ENCODE measurements at regions not wholly inside any gene's neighbourhood (a gene's known extent, or its start where the extent isn't known, plus 50 kb on each side); places are given as distances from the start of the nearest gene placed in this dataset.

DNA sequence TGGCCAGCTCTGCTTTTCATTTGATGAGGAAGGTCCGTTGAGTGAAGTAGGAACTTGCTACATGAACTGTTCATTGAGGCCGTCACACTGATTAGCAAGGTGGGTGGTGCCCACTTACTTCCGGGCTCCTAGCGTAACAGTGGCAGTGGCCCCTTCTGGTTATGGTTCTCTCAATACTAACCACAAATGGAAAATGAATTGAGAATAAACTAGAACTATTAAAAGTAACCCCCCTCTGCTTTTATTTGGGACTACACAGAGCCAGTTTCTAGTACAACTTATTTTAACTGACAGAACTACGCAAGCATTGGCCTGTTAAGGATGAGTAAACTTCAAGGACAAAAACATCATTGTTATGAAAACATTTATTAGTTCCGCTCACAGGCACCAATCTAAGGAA, 519.1 kb downstream of the INHBA start:
- TF ChIP-seq RAD21 (IDR thresholded peaks at IDR 0.05 in 1 of 2, conservative IDR thresholded peaks at IDR 0.05 in 1 of 2; ENCODE audit: low read depth in 2 of 2, low read length in 2 of 2), result no peak
- no peak for TF ChIP-seq ZNF274 (IDR thresholded peaks at IDR 0.05; ENCODE audit: borderline replicate concordance, extremely low read depth, low read length)
- no peak for TF ChIP-seq TEAD4 (IDR thresholded peaks at IDR 0.05; ENCODE audit: low read depth, low read length)
- TF ChIP-seq, protein P1, sequence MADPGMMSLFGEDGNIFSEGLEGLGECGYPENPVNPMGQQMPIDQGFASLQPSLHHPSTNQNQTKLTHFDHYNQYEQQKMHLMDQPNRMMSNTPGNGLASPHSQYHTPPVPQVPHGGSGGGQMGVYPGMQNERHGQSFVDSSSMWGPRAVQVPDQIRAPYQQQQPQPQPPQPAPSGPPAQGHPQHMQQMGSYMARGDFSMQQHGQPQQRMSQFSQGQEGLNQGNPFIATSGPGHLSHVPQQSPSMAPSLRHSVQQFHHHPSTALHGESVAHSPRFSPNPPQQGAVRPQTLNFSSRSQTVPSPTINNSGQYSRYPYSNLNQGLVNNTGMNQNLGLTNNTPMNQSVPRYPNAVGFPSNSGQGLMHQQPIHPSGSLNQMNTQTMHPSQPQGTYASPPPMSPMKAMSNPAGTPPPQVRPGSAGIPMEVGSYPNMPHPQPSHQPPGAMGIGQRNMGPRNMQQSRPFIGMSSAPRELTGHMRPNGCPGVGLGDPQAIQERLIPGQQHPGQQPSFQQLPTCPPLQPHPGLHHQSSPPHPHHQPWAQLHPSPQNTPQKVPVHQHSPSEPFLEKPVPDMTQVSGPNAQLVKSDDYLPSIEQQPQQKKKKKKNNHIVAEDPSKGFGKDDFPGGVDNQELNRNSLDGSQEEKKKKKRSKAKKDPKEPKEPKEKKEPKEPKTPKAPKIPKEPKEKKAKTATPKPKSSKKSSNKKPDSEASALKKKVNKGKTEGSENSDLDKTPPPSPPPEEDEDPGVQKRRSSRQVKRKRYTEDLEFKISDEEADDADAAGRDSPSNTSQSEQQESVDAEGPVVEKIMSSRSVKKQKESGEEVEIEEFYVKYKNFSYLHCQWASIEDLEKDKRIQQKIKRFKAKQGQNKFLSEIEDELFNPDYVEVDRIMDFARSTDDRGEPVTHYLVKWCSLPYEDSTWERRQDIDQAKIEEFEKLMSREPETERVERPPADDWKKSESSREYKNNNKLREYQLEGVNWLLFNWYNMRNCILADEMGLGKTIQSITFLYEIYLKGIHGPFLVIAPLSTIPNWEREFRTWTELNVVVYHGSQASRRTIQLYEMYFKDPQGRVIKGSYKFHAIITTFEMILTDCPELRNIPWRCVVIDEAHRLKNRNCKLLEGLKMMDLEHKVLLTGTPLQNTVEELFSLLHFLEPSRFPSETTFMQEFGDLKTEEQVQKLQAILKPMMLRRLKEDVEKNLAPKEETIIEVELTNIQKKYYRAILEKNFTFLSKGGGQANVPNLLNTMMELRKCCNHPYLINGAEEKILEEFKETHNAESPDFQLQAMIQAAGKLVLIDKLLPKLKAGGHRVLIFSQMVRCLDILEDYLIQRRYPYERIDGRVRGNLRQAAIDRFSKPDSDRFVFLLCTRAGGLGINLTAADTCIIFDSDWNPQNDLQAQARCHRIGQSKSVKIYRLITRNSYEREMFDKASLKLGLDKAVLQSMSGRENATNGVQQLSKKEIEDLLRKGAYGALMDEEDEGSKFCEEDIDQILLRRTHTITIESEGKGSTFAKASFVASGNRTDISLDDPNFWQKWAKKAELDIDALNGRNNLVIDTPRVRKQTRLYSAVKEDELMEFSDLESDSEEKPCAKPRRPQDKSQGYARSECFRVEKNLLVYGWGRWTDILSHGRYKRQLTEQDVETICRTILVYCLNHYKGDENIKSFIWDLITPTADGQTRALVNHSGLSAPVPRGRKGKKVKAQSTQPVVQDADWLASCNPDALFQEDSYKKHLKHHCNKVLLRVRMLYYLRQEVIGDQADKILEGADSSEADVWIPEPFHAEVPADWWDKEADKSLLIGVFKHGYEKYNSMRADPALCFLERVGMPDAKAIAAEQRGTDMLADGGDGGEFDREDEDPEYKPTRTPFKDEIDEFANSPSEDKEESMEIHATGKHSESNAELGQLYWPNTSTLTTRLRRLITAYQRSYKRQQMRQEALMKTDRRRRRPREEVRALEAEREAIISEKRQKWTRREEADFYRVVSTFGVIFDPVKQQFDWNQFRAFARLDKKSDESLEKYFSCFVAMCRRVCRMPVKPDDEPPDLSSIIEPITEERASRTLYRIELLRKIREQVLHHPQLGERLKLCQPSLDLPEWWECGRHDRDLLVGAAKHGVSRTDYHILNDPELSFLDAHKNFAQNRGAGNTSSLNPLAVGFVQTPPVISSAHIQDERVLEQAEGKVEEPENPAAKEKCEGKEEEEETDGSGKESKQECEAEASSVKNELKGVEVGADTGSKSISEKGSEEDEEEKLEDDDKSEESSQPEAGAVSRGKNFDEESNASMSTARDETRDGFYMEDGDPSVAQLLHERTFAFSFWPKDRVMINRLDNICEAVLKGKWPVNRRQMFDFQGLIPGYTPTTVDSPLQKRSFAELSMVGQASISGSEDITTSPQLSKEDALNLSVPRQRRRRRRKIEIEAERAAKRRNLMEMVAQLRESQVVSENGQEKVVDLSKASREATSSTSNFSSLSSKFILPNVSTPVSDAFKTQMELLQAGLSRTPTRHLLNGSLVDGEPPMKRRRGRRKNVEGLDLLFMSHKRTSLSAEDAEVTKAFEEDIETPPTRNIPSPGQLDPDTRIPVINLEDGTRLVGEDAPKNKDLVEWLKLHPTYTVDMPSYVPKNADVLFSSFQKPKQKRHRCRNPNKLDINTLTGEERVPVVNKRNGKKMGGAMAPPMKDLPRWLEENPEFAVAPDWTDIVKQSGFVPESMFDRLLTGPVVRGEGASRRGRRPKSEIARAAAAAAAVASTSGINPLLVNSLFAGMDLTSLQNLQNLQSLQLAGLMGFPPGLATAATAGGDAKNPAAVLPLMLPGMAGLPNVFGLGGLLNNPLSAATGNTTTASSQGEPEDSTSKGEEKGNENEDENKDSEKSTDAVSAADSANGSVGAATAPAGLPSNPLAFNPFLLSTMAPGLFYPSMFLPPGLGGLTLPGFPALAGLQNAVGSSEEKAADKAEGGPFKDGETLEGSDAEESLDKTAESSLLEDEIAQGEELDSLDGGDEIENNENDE (IDR thresholded peaks at IDR 0.05; ENCODE audit: insufficient replicate concordance, low read length), result no peak
- no peak for TF ChIP-seq POLR2A (IDR thresholded peaks at IDR 0.05; ENCODE audit: control extremely low read depth in 1 of 2, low read depth in 2 of 2, low read length in 2 of 2)
